HepG2 (cell line): ENCODE measurements at regions not wholly inside any gene's neighbourhood (a gene's known extent, or its start where the extent isn't known, plus 50 kb on each side); places are given as distances from the start of the nearest gene placed in this dataset.

Experiments used
- ATAC-seq: fragments of 200-7000 bp; cut with Tn5 transposase; 3 replicates; pipeline ENCODE4 v1.9.1; 2020; ENCODE audit warnings: mild to moderate bottlenecking, moderate library complexity
- BruUV-seq: library from RNA; stranded (reverse); fragments of 400-500 nt; replicated peaks from 2 replicates; lab custom pipeline; 2021; lab: Mats Ljungman, UMichigan
- CTCF ChIA-PET: fragments of 300-600 bp; formaldehyde crosslinking; extraction: SDS; loops from one replicate; lab custom pipeline; 2021; ENCODE audit warnings: low total read pairs, inconsistent platforms, low intra/inter-chr PET ratio; lab: Yijun Ruan, JAX
- POLR2A ChIA-PET: fragments of 350-600 bp; sonication (Branson Sonifier 250); formaldehyde crosslinking; loops from one replicate; lab custom pipeline; 2020; ENCODE audit warnings: antibody characterized with exemption, inconsistent platforms; lab: Yijun Ruan, JAX
- DNase-seq: peaks from one replicate; pipeline ENCODE4 v3.0.0-alpha.2; 2015; ENCODE audit warnings: low spot score
- FAIRE-seq: peaks from 3 replicates; lab custom pipeline; 2011; peaks lifted over from hg19 to GRCh38; lab: Jason Lieb, UNC
- H2AFZ ChIP-seq: one replicate; pipeline ENCODE4 v1.6.1; 2011; ENCODE audit warnings: low read length, inconsistent platforms
- H3K27ac ChIP-seq: fragments of 300-600 bp; 3 replicates; pipeline ENCODE4 v1.8.0; 2011; ENCODE audit warnings: mixed run types, mild to moderate bottlenecking, mixed read lengths, low read length, inconsistent platforms; ENCODE audit not compliant: insufficient read depth; ENCODE audit errors: extremely low read length
- H3K27me3 ChIP-seq, 2 experiments: fragments of 200-600 bp in 1 of 2; 2 replicates in 1 of 2; 3 replicates in 1 of 2; pipeline versions ENCODE4 v1.6.0 to v1.8.0; 2011; ENCODE audit warnings: low read length in 2 of 2, mild to moderate bottlenecking in 2 of 2, moderate library complexity in 2 of 2, inconsistent platforms in 1 of 2; ENCODE audit not compliant: insufficient read depth in 2 of 2, control insufficient read depth in 1 of 2
- H3K36me3 ChIP-seq, 2 experiments: fragments of 200-600 bp in 1 of 2; replicated peaks in 1 of 2; 2 replicates in 1 of 2; 3 replicates in 1 of 2; pipeline versions ENCODE4 v1.5.1 to v1.8.0; 2011; ENCODE audit warnings: low read length in 2 of 2, inconsistent platforms in 1 of 2; ENCODE audit not compliant: insufficient read depth in 2 of 2, control insufficient read depth in 1 of 2
- H3K4me1 ChIP-seq: 2 replicates; pipeline ENCODE4 v1.5.1; 2012; ENCODE audit warnings: low read length, inconsistent platforms; ENCODE audit not compliant: insufficient read depth
- H3K4me2 ChIP-seq: 2 replicates; pipeline ENCODE4 v1.6.0; 2011; ENCODE audit warnings: low read depth, low read length, inconsistent platforms
- H3K4me3 ChIP-seq, 3 experiments: fragments of 200-600 bp in 1 of 3; sonication (generic), shearing (Covaris generic) in 1 of 3; replicated peaks in 1 of 3; 2 replicates each; pipeline ENCODE4 v1.5.1; 2011 to 2016; ENCODE audit warnings: low read length in 3 of 3, inconsistent platforms in 2 of 3, low read depth in 2 of 3, mild to moderate bottlenecking in 2 of 3, control low read depth in 1 of 3, mixed read lengths in 1 of 3; ENCODE audit not compliant: insufficient read depth in 1 of 3
- H3K79me2 ChIP-seq: one replicate; pipeline ENCODE4 v1.6.1; 2011; ENCODE audit warnings: low read length, inconsistent platforms; ENCODE audit not compliant: insufficient read depth
- H3K9ac ChIP-seq: 2 replicates; pipeline ENCODE4 v1.6.0; 2011; ENCODE audit warnings: mild to moderate bottlenecking, low read depth, low read length, inconsistent platforms; ENCODE audit not compliant: insufficient read depth
- H3K9me3 ChIP-seq: 2 replicates; pipeline ENCODE4 v1.5.1; 2012; ENCODE audit warnings: mild to moderate bottlenecking, low read length
- H4K20me1 ChIP-seq: 2 replicates; pipeline ENCODE4 v1.6.0; 2011; ENCODE audit warnings: inconsistent platforms, mild to moderate bottlenecking, low read length, moderate library complexity; ENCODE audit not compliant: insufficient read depth
- ATF7 ChIP-seq, 2 experiments: fragments of 450-650 bp in 1 of 2; sonication (generic) in 1 of 2; formaldehyde crosslinking in 1 of 2; IDR thresholded peaks; 2 replicates each; pipeline versions ENCODE4 v1.4.0 to v1.6.1; 2016 to 2020; ENCODE audit warnings: antibody characterized with exemption in 1 of 2, mild to moderate bottlenecking in 1 of 2, missing genetic modification reagents in 1 of 2
- CREB1 ChIP-seq, 2 experiments: fragments of 450-650 bp in 1 of 2; IDR thresholded peaks; 2 replicates each; pipeline ENCODE4 v1.6.1; 2016 to 2017; ENCODE audit warnings: control low read depth in 1 of 2, mild to moderate bottlenecking in 1 of 2, missing compliant biosample characterization in 1 of 2, missing genetic modification characterization in 1 of 2
- MAFK ChIP-seq, 2 experiments: IDR thresholded peaks in 1 of 2; conservative IDR thresholded peaks in 1 of 2; 2 replicates each; pipeline ENCODE4 v1.6.1; 2011; ENCODE audit warnings: improper control_type of control experiment in 2 of 2, low read length in 2 of 2
- ZNF451 ChIP-seq: sonication (generic); formaldehyde crosslinking; IDR thresholded peaks from 2 replicates; pipeline ENCODE4 v1.5.0; 2020; ENCODE audit warnings: mild to moderate bottlenecking, missing genetic modification reagents
- ZNF512B ChIP-seq: sonication (generic); formaldehyde crosslinking; IDR thresholded peaks from 2 replicates; pipeline ENCODE4 v1.5.1; 2020; ENCODE audit warnings: missing genetic modification reagents, mild to moderate bottlenecking, borderline replicate concordance
- WGBS: methylation state at CpG from one replicate; pipeline ENCODE4 v1.1.6; 2017; ENCODE audit warnings: low lambda C conversion rate; 5-methylcytosine and 5-hydroxymethylcytosine counted together
- in situ Hi-C: cut with HindIII; loops from 2 replicates; pipeline ENCODE4 v1.10.0; 2017; ENCODE audit warnings: low pct_unique_long_range_greater_than_20kb; ENCODE audit not compliant: extremely low pct_ligation_motif_present
- intact Hi-C: fragments of 100-400 bp; cut with micrococcal nuclease; formaldehyde crosslinking; loops from one replicate; pipeline ENCODE4 v1.10.0; 2022; ENCODE audit not compliant: unreplicated experiment

DNA sequence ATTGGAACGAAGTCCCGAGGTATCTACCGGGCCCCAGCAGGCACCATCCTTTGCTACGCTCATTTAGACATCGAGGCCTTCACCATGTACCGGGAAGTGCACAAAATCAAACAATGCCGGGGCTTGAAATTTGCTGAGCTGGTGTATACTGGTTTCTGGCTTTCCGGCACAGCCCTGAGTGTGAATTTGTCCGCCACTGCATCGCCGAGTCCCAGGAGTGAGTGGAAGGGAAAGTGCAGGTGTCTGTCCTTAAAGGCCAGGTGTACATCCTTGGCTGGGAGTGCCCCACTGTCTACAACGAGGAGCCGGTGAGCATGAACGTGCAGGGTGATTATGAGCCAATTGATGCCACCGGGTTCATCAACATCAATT is 158.8 kb upstream of the GUCY1A2 start:
- CTCF ChIA-PET, result no interaction called here
- FAIRE-seq (no peak), ATAC-seq (no peak), DNase-seq (no peak)
- intact Hi-C loops (no loop called here), in situ Hi-C loops (no loop called here)
- H3K9me3 ChIP-seq, result no peaks in the 10 kb centered on the region
- POLR2A ChIA-PET, result no interaction called here
- WGBS, result 78% methylated on average over 8 of the region's 15 CpGs
- no TSS peak for BruUV-seq
- no peak overlapping the region for H3K9ac ChIP-seq
- H3K4me1 ChIP-seq, result no peaks in the 10 kb centered on the region
- no peak for TF ChIP-seq ZNF512B (CRISPR knock-in tag)
- TF ChIP-seq MAFK (conservative IDR thresholded peaks at IDR 0.05 in 1 of 2, IDR thresholded peaks at IDR 0.05 in 1 of 2; ENCODE audit: low read length in 2 of 2), result 0 out of 4 replicates have a peak, but pooled peaks have one; percentile 34 to 39
- H4K20me1 ChIP-seq, result no peaks in the 10 kb centered on the region
- no peaks in the 10 kb centered on the region for H3K27me3 ChIP-seq
- H3K4me3 ChIP-seq, result no peak overlapping the region
- H2AFZ ChIP-seq, result no peak overlapping the region
- no peaks in the 10 kb centered on the region for H3K36me3 ChIP-seq
- H3K27ac ChIP-seq, result no peak overlapping the region
- no peak overlapping the region for H3K4me2 ChIP-seq
- no peaks in the 10 kb centered on the region for H3K79me2 ChIP-seq

- TF ChIP-seq ZNF451 (CRISPR knock-in tag), result no peak
- TF ChIP-seq ATF7 (IDR thresholded peaks at IDR 0.05), result peak; percentile 97
- no peak for TF ChIP-seq ATF7 (CRISPR knock-in tag; IDR thresholded peaks at IDR 0.05)
- TF ChIP-seq CREB1 (IDR thresholded peaks at IDR 0.05), result peak; percentile 92
- TF ChIP-seq CREB1 (CRISPR knock-in tag; IDR thresholded peaks at IDR 0.05), result no peak
- FAIRE-seq (no peak), DNase-seq (no peak), ATAC-seq (no peak)
- in situ Hi-C loops (no loop called here), intact Hi-C loops (no loop called here)
- Histone ChIP-seq H4K20me1 (no peaks in the 10 kb centered on the region), H3K36me3 (no peaks in the 10 kb centered on the region), H3K27me3 (no peaks in the 10 kb centered on the region), H3K27ac (no peak overlapping the region), H3K4me3 (no peak overlapping the region), H3K79me2 (no peaks in the 10 kb centered on the region), H3K4me2 (no peak overlapping the region), H3K9me3 (no peaks in the 10 kb centered on the region), H3K4me1 (no peaks in the 10 kb centered on the region), H3K9ac (no peak overlapping the region), H2AFZ (no peak overlapping the region)
- 58% methylated on average over 33 of the region's 37 CpGs for WGBS
- BruUV-seq, result no TSS peak
- POLR2A ChIA-PET, result no interaction called here
- CTCF ChIA-PET, result no interaction called here
Observed at GRCh38 chr11:107176148-107177105, 158.2 kb upstream of the GUCY1A2 start.
